ENCODE measurements at regions not wholly inside any gene's neighbourhood (a gene's known extent, or its start where the extent isn't known, plus 50 kb on each side); places are given as distances from the start of the nearest gene placed in this dataset.

DNA sequence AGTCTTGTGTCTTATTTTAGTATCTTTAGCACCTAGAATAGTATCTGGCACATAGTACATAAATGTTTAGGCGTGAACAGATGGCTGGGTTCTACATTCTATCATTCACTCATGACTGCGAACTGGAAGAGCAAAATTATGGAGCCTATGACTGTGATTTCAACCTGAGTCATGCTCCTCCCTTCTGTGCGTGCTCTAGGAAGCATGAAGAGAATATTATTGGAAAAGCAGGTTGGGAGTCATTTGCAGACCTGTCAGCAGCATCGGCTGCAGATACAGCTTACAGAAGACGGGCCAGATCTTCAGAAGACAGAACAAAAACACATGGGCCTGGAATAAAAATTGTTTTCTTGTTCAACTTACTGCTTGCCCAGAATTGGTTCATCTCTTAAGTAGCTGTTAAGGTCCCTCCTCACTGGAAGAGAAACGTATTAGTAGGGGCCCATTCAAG, 344.0 kb upstream of the USP24 start:
- Histone ChIP-seq H3K36me3 (ENCODE audit: control insufficient read depth in 1 of 2, insufficient read depth in 2 of 2, low read length in 2 of 2) (no peaks in the 10 kb centered on the region), H3K27ac (ENCODE audit: low read depth, low read length) (no peak overlapping the region), H3K4me1 (ENCODE audit: control insufficient read depth in 1 of 2, insufficient read depth in 2 of 2, low read length in 2 of 2) (no peaks in the 10 kb centered on the region), H3K9me3 (ENCODE audit: control insufficient read depth in 1 of 2, low read length in 2 of 2) (no peaks in the 10 kb centered on the region), H3K9ac (ENCODE audit: low read depth in 1 of 2, low read length in 2 of 2) (no peak overlapping the region), H3K27me3 (ENCODE audit: control insufficient read depth in 1 of 2, insufficient read depth in 2 of 2, low read length in 2 of 2) (no peaks in the 10 kb centered on the region), H3K4me3 (ENCODE audit: low read depth in 1 of 2, low read length in 2 of 2) (no peak overlapping the region)

DNA sequence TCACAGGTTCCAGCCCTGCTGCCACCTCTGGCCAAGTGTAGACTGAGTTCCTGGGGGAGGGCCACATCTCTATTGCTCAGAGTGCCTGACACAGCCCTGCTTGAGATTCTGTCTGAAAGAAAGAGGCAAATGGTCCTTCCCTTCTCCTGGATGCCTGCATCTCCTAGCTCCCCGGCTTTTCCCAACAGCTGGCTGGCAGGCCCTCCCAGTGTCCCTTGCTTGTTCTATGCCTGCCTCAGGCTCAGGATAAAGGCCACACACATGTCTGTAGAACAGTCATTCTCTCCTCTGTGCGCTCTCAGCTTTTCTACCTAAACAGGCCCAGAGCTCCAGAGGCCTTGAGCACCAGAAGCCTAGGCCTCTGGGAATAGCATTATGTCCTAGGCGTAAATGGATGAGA, 343.4 kb upstream of the USP24 start:
- Histone ChIP-seq H3K9me3 (ENCODE audit: control insufficient read depth in 1 of 2, low read length in 2 of 2) (no peaks in the 10 kb centered on the region), H3K27me3 (ENCODE audit: control insufficient read depth in 1 of 2, insufficient read depth in 2 of 2, low read length in 2 of 2) (no peaks in the 10 kb centered on the region), H3K27ac (ENCODE audit: low read depth, low read length) (no peak overlapping the region), H3K9ac (ENCODE audit: low read depth in 1 of 2, low read length in 2 of 2) (no peak overlapping the region), H3K4me1 (ENCODE audit: control insufficient read depth in 1 of 2, insufficient read depth in 2 of 2, low read length in 2 of 2) (no peaks in the 10 kb centered on the region), H3K36me3 (ENCODE audit: control insufficient read depth in 1 of 2, insufficient read depth in 2 of 2, low read length in 2 of 2) (no peaks in the 10 kb centered on the region), H3K4me3 (ENCODE audit: low read depth in 1 of 2, low read length in 2 of 2) (no peak overlapping the region)

DNA sequence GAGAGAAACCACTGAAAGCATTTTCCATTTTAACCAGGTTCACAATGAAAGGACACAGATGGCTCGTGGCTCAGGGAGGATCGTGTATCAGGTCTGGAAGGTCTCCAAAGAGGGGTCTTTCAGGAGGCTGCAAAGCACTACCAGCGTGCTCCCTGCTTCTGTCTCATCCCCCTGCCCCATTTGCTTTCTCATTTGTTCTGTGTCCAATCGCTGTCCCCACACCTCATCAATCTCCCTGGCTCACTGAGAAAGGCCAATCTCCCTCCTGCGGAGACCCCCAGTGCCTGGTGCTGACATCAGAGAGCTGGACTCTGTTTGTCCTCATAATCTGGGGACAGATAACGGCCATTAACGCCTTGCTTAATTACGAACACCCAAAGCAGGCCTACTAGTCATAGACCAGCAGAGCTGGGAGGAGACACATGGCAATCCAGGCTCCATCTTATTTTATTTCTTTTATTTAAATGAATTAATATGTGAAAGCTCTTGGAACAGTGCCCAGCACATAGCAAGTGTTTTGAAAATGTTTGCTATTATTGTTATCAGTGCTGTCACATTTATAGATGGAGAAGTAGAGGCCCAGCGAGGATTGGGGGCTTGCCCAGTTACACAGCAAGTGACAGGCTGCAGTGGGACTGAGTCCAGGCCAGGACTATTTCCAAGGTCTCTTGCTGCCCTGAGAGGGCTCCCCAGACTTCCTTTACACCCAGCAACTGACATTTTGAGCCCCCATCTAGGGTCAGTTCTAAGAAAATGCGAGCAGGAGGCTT, 341.0 kb upstream of the USP24 start:
- Histone ChIP-seq H3K4me3 (ENCODE audit: low read depth in 1 of 2, low read length in 2 of 2) (no peak overlapping the region), H3K27ac (ENCODE audit: low read depth, low read length) (no peak overlapping the region), H3K27me3 (ENCODE audit: control insufficient read depth in 1 of 2, insufficient read depth in 2 of 2, low read length in 2 of 2) (no peaks in the 10 kb centered on the region), H3K9me3 (ENCODE audit: control insufficient read depth in 1 of 2, low read length in 2 of 2) (no peaks in the 10 kb centered on the region), H3K9ac (ENCODE audit: low read depth in 1 of 2, low read length in 2 of 2) (no peak overlapping the region), H3K4me1 (ENCODE audit: control insufficient read depth in 1 of 2, insufficient read depth in 2 of 2, low read length in 2 of 2) (no peaks in the 10 kb centered on the region), H3K36me3 (ENCODE audit: control insufficient read depth in 1 of 2, insufficient read depth in 2 of 2, low read length in 2 of 2) (no peaks in the 10 kb centered on the region)

DNA sequence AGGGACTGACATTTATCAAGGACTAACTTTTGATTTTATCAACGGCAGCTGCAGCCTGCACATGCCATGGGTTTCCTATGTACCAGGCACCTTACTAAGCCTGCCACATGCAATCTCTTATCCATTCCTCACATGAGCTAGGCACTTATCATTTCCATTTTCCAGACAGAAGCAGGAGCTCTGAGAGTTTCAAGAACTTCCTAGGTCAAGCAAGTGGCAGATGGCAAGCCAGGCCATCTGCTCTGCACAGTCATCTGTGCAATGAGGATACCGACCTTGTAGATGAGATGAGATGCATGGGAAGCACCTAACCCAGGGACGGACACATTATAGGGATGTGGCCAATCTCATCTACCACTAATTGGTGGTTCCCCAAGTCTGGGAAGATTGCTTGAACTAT, 339.4 kb upstream of the USP24 start:
- Histone ChIP-seq H3K4me1 (ENCODE audit: control insufficient read depth in 1 of 2, insufficient read depth in 2 of 2, low read length in 2 of 2) (no peaks in the 10 kb centered on the region), H3K27me3 (ENCODE audit: control insufficient read depth in 1 of 2, insufficient read depth in 2 of 2, low read length in 2 of 2) (no peaks in the 10 kb centered on the region), H3K36me3 (ENCODE audit: control insufficient read depth in 1 of 2, insufficient read depth in 2 of 2, low read length in 2 of 2) (no peaks in the 10 kb centered on the region), H3K9me3 (ENCODE audit: control insufficient read depth in 1 of 2, low read length in 2 of 2) (no peaks in the 10 kb centered on the region), H3K27ac (ENCODE audit: low read depth, low read length) (no peak overlapping the region), H3K9ac (ENCODE audit: low read depth in 1 of 2, low read length in 2 of 2) (no peak overlapping the region), H3K4me3 (ENCODE audit: low read depth in 1 of 2, low read length in 2 of 2) (no peak overlapping the region)

DNA sequence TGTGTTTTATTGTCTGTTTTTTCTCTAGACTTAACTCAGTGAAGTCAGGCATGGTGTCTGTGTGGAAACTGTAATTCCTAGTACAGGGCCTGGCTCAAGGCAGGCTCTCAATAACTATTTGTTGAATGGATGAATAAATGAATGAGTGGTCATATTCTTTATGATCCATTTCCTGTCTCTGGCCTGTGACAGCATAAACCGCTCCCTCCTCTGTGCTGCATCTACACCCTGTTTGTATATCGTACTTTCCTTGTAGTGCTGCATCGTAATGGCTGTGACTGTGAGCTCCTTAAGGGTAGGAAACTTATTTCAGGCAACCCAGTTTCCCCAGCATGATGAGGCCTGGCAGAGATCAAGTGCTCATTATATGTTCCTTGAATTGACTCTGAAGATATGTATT, 337.5 kb upstream of the USP24 start:
- Histone ChIP-seq H3K27me3 (ENCODE audit: control insufficient read depth in 1 of 2, insufficient read depth in 2 of 2, low read length in 2 of 2) (no peaks in the 10 kb centered on the region), H3K9me3 (ENCODE audit: control insufficient read depth in 1 of 2, low read length in 2 of 2) (no peaks in the 10 kb centered on the region), H3K36me3 (ENCODE audit: control insufficient read depth in 1 of 2, insufficient read depth in 2 of 2, low read length in 2 of 2) (no peaks in the 10 kb centered on the region), H3K27ac (ENCODE audit: low read depth, low read length) (no peak overlapping the region), H3K9ac (ENCODE audit: low read depth in 1 of 2, low read length in 2 of 2) (no peak overlapping the region), H3K4me1 (ENCODE audit: control insufficient read depth in 1 of 2, insufficient read depth in 2 of 2, low read length in 2 of 2) (no peaks in the 10 kb centered on the region), H3K4me3 (ENCODE audit: low read depth in 1 of 2, low read length in 2 of 2) (no peak overlapping the region)

DNA sequence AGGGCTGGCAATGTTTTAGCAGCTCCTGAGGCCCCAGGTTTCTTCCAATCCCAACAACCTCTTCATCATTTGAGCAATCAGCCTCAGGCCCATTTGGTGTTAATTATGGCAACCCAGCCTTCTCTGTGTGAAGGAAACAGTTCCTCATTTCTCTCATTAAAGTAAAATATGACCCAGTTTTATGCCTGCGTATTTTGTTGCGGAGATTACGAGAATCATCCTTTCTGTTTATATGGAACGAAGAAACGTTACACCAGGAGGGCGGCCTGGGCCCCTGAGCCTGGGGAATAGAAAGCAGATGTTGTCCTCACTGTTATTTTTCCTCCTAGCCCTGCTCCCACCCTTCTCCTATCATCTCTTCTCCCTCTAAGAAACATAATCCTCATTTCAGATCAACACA, 332.2 kb upstream of the USP24 start:
- H3K36me3 ChIP-seq (ENCODE audit: control insufficient read depth in 1 of 2, insufficient read depth in 2 of 2, low read length in 2 of 2), result no peaks in the 10 kb centered on the region
- no peaks in the 10 kb centered on the region for H3K4me1 ChIP-seq (ENCODE audit: control insufficient read depth in 1 of 2, insufficient read depth in 2 of 2, low read length in 2 of 2)
- H3K27ac ChIP-seq (ENCODE audit: low read depth, low read length), result no peak overlapping the region
- H3K9ac ChIP-seq (ENCODE audit: low read depth in 1 of 2, low read length in 2 of 2), result no peak overlapping the region
- no peaks in the 10 kb centered on the region for H3K9me3 ChIP-seq (ENCODE audit: control insufficient read depth in 1 of 2, low read length in 2 of 2)
- no peaks in the 10 kb centered on the region for H3K27me3 ChIP-seq (ENCODE audit: control insufficient read depth in 1 of 2, insufficient read depth in 2 of 2, low read length in 2 of 2)
- H3K4me3 ChIP-seq (ENCODE audit: low read depth in 1 of 2, low read length in 2 of 2), result no peak overlapping the region

DNA sequence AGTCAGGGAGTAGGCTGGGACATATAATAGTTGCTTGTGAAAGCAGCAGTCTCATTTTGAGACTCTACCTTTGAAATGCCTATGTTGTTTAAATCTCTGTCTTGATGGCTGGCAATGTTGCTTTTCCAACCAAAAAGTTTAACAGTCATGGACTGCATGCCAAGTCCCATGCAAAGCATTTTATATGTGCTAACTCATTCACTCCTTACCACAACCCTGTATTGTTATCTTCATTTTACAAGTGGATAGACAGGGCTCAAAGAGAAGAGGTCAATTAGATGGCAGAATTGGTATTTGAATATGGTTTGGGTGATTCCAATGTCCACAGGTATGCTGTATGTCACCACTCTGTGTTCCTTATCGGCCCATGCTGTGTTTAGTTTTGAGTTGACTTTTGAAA, 331.4 kb upstream of the USP24 start:
- Histone ChIP-seq H3K4me3 (ENCODE audit: low read depth in 1 of 2, low read length in 2 of 2) (no peak overlapping the region), H3K36me3 (ENCODE audit: control insufficient read depth in 1 of 2, insufficient read depth in 2 of 2, low read length in 2 of 2) (no peaks in the 10 kb centered on the region), H3K9ac (ENCODE audit: low read depth in 1 of 2, low read length in 2 of 2) (no peak overlapping the region), H3K27ac (ENCODE audit: low read depth, low read length) (no peak overlapping the region), H3K9me3 (ENCODE audit: control insufficient read depth in 1 of 2, low read length in 2 of 2) (no peaks in the 10 kb centered on the region), H3K27me3 (ENCODE audit: control insufficient read depth in 1 of 2, insufficient read depth in 2 of 2, low read length in 2 of 2) (no peaks in the 10 kb centered on the region), H3K4me1 (ENCODE audit: control insufficient read depth in 1 of 2, insufficient read depth in 2 of 2, low read length in 2 of 2) (no peaks in the 10 kb centered on the region)

DNA sequence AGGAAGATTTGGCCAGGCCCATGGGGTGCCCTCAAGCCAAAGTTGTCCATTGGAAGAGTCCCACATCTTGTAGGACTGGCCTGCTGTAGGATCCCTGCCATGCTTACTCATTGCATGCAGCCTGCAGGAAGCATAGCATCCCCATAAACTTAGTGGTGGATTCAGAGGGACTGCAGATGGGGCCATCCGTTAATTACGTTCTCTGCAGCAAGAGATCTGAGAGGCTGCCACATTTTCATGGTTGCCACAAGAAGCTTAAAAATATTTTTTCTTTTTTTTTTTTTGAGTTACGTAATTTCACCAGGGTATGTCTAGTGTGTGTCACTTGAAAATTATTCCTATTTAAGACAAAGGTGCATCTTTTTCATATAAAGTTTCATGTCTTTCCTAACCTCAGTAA, 329.7 kb upstream of the USP24 start:
- H3K36me3 ChIP-seq (ENCODE audit: control insufficient read depth in 1 of 2, insufficient read depth in 2 of 2, low read length in 2 of 2), result no peaks in the 10 kb centered on the region
- no peaks in the 10 kb centered on the region for H3K27me3 ChIP-seq (ENCODE audit: control insufficient read depth in 1 of 2, insufficient read depth in 2 of 2, low read length in 2 of 2)
- no peak overlapping the region for H3K9ac ChIP-seq (ENCODE audit: low read depth in 1 of 2, low read length in 2 of 2)
- H3K27ac ChIP-seq (ENCODE audit: low read depth, low read length), result no peak overlapping the region
- H3K4me1 ChIP-seq (ENCODE audit: control insufficient read depth in 1 of 2, insufficient read depth in 2 of 2, low read length in 2 of 2), result no peaks in the 10 kb centered on the region
- no peaks in the 10 kb centered on the region for H3K9me3 ChIP-seq (ENCODE audit: control insufficient read depth in 1 of 2, low read length in 2 of 2)
- no peak overlapping the region for H3K4me3 ChIP-seq (ENCODE audit: low read depth in 1 of 2, low read length in 2 of 2)

DNA sequence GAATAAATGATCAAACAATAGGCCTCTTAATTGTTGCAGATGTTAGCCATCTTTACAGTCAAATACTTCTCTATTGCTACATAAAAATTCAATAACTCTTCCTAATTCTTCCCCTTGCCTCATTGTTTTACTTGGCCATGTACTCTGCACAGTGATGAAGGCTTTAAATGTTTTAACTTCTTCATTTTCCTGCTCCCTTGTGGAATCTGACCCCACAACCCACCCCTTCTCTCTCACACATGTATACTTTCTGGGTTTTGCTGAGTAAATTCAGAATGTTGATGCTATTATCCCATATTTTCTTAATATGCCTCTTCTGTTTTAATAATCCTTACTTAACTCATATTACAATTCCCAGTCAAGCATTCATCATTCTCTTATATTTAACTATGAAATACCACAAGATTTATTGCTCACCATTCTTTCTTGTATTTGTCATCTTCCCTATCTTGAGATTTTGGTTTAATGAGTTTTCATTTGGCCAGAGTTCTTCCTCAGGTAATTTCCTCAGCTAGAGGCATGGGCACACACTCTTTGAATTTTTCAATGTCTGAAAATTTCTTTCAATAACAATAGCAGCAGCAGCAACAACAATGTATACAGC, 327.8 kb upstream of the USP24 start:
- H3K4me3 ChIP-seq (ENCODE audit: low read depth in 1 of 2, low read length in 2 of 2), result no peak overlapping the region
- H3K36me3 ChIP-seq (ENCODE audit: control insufficient read depth in 1 of 2, insufficient read depth in 2 of 2, low read length in 2 of 2), result no peaks in the 10 kb centered on the region
- H3K9ac ChIP-seq (ENCODE audit: low read depth in 1 of 2, low read length in 2 of 2), result no peak overlapping the region
- no peaks in the 10 kb centered on the region for H3K9me3 ChIP-seq (ENCODE audit: control insufficient read depth in 1 of 2, low read length in 2 of 2)
- H3K27ac ChIP-seq (ENCODE audit: low read depth, low read length), result no peak overlapping the region
- no peaks in the 10 kb centered on the region for H3K4me1 ChIP-seq (ENCODE audit: control insufficient read depth in 1 of 2, insufficient read depth in 2 of 2, low read length in 2 of 2)
- no peaks in the 10 kb centered on the region for H3K27me3 ChIP-seq (ENCODE audit: control insufficient read depth in 1 of 2, insufficient read depth in 2 of 2, low read length in 2 of 2)

DNA sequence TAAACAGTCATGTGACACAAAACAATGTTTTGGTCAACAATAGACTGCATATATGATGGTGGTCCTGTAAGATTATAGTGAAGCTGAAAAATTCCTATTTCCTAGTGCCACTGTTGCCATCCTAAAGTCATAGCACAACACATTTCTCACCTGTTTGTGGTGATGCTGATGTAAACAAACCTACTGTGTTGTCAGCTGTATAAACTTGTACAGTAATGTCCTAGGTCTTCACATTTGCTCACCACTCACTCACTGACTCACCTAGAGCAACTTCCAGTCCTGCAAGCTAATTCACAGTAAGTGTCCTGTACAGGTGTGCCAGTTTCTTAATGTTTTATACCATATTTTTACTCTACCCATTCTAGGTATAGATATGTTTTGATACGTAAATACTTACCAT, 326.1 kb upstream of the USP24 start:
- Histone ChIP-seq H3K4me3 (ENCODE audit: low read depth in 1 of 2, low read length in 2 of 2) (no peak overlapping the region), H3K27ac (ENCODE audit: low read depth, low read length) (no peak overlapping the region)

More for the DNA sequence above, 326.1 kb upstream of the USP24 start:
- no peaks in the 10 kb centered on the region for H3K4me1 ChIP-seq (ENCODE audit: control insufficient read depth in 1 of 2, insufficient read depth in 2 of 2, low read length in 2 of 2)
- H3K9me3 ChIP-seq (ENCODE audit: control insufficient read depth in 1 of 2, low read length in 2 of 2), result no peaks in the 10 kb centered on the region
- no peak overlapping the region for H3K9ac ChIP-seq (ENCODE audit: low read depth in 1 of 2, low read length in 2 of 2)
- no peaks in the 10 kb centered on the region for H3K36me3 ChIP-seq (ENCODE audit: control insufficient read depth in 1 of 2, insufficient read depth in 2 of 2, low read length in 2 of 2)
- no peaks in the 10 kb centered on the region for H3K27me3 ChIP-seq (ENCODE audit: control insufficient read depth in 1 of 2, insufficient read depth in 2 of 2, low read length in 2 of 2)
